Vagina (tissue), 2 donors: ENCODE measurements at regions not wholly inside any gene's neighbourhood (a gene's known extent, or its start where the extent isn't known, plus 50 kb on each side); places are given as distances from the start of the nearest gene placed in this dataset.

Experiments
- CTCF ChIP-seq, 3 experiments: fragments of 450-650 bp in 2 of 3; fragments of 200-600 bp in 1 of 3; sonication (generic) in 1 of 3; IDR thresholded peaks; one replicate each; pipeline ENCODE4 v1.5.1; 2017 to 2019; ENCODE audit warnings: antibody characterized with exemption in 3 of 3, mild to moderate bottlenecking in 2 of 3, moderate library complexity in 2 of 3
- POLR2A ChIP-seq, 2 donors: fragments of 450-650 bp; IDR thresholded peaks; one replicate each; pipeline ENCODE4 v1.6.1; 2017; ENCODE audit warnings: antibody characterized with exemption in 2 of 2, mild to moderate bottlenecking in 2 of 2, moderate library complexity in 2 of 2
- POLR2AphosphoS5 ChIP-seq, 2 donors: sonication (generic); formaldehyde crosslinking; IDR thresholded peaks; one replicate each; pipeline ENCODE4 v1.9.0; 2017; ENCODE audit warnings: antibody characterized with exemption in 2 of 2, mild to moderate bottlenecking in 2 of 2, low read depth in 1 of 2; ENCODE audit not compliant: insufficient read depth in 1 of 2

- TF ChIP-seq CTCF (IDR thresholded peaks at IDR 0.05) (no peak), POLR2AphosphoS5 (IDR thresholded peaks at IDR 0.05; ENCODE audit: insufficient read depth in 1 of 2, low read depth in 1 of 2) (no peak), POLR2A (IDR thresholded peaks at IDR 0.05) (no peak)
Observed at GRCh38 chr6:147784371-147784770, 275.9 kb downstream of the SAMD5 start.
